ENCODE measurements at regions not wholly inside any gene's neighbourhood (a gene's known extent, or its start where the extent isn't known, plus 50 kb on each side); places are given as distances from the start of the nearest gene placed in this dataset.

- no peak for DNase-seq
Measured at GRCh38 chr6:21382821-21383449, 210.6 kb upstream of the SOX4 start.

- DNase-seq = no peak
Measured at GRCh38 chr6:21383450-21384085, 210.0 kb upstream of the SOX4 start.

- DNase-seq = no peak
Measured at GRCh38 chr6:21384216-21384615, 209.3 kb upstream of the SOX4 start.

GRCh38 chr6:21386744-21387143, 206.8 kb upstream of the SOX4 start:
- no peak for DNase-seq

- peak; percentile 77 for DNase-seq
Measured at GRCh38 chr6:21390532-21391213, 202.9 kb upstream of the SOX4 start.

- DNase-seq = no peak
Measured at GRCh38 chr6:21392177-21392576, 201.4 kb upstream of the SOX4 start.

GRCh38 chr6:21393441-21394165, 199.9 kb upstream of the SOX4 start:
- no peak for DNase-seq

- no peak for DNase-seq
Measured at GRCh38 chr6:21395121-21395520, 198.4 kb upstream of the SOX4 start.

- DNase-seq = no peak
Measured at GRCh38 chr6:21396313-21396712, 197.2 kb upstream of the SOX4 start.

- DNase-seq = no peak
Measured at GRCh38 chr6:21398741-21399325, 194.7 kb upstream of the SOX4 start.

- DNase-seq = no peak
Measured at GRCh38 chr6:21402368-21402767, 191.2 kb upstream of the SOX4 start.

- no peak for DNase-seq
Measured at GRCh38 chr6:21404577-21404976, 189.0 kb upstream of the SOX4 start.

GRCh38 chr6:21406316-21406715, 187.2 kb upstream of the SOX4 start:
- DNase-seq = no peak

GRCh38 chr6:21409231-21409630, 184.3 kb upstream of the SOX4 start:
- no peak for DNase-seq

- no peak for DNase-seq
Measured at GRCh38 chr6:21413428-21413827, 180.1 kb upstream of the SOX4 start.

- DNase-seq = peak; percentile 36
Measured at GRCh38 chr6:21414065-21414464, 179.5 kb upstream of the SOX4 start.

- DNase-seq = peak; percentile 57
Measured at GRCh38 chr6:21420146-21420878, 173.2 kb upstream of the SOX4 start.

GRCh38 chr6:21420926-21421325, 172.6 kb upstream of the SOX4 start:
- DNase-seq = peak; percentile 60

- DNase-seq = no peak
Measured at GRCh38 chr6:21423106-21423854, 170.3 kb upstream of the SOX4 start.

- no peak for DNase-seq
Measured at GRCh38 chr6:21426841-21427490, 166.6 kb upstream of the SOX4 start.

- peak; percentile 40 for DNase-seq
Measured at GRCh38 chr6:21429291-21429690, 164.3 kb upstream of the SOX4 start.
